PC-9 (cell line): ENCODE measurements at regions not wholly inside any gene's neighbourhood (a gene's known extent, or its start where the extent isn't known, plus 50 kb on each side); places are given as distances from the start of the nearest gene placed in this dataset.

Experiments
- BruUV-seq: library from RNA; stranded (reverse); fragments of 400-500 nt; replicated peaks from 2 replicates; lab custom pipeline; 2021; lab: Mats Ljungman, UMichigan
- CTCF ChIA-PET: fragments of 300-600 bp; sonication (Branson Sonifier 250); formaldehyde crosslinking; loops from one replicate; lab custom pipeline; 2022; ENCODE audit warnings: antibody characterized with exemption; lab: Charles Lee
- POLR2A ChIA-PET: fragments of 300-600 bp; sonication (Branson Sonifier 250); formaldehyde crosslinking; loops from one replicate; lab custom pipeline; 2022; ENCODE audit warnings: antibody characterized with exemption; ENCODE audit not compliant: unreplicated experiment; lab: Charles Lee
- DNase-seq, 2 experiments: peaks; one replicate each; pipeline versions ENCODE4 v3.0.0 to v3.0.0-alpha.2; 2015 to 2022; ENCODE audit warnings: mixed read lengths in 1 of 2
- H2AFZ ChIP-seq: fragments of 200-600 bp; sonication (generic); 2 replicates; pipeline ENCODE4 v1.8.1; 2017; ENCODE audit warnings: antibody characterized with exemption
- H3F3A ChIP-seq: fragments of 200-600 bp; sonication (generic); 2 replicates; pipeline ENCODE4 v1.8.1; 2017; ENCODE audit warnings: antibody characterized with exemption, mild to moderate bottlenecking, low read depth; ENCODE audit not compliant: insufficient read depth
- H3K27ac ChIP-seq: fragments of 200-600 bp; sonication (generic); 2 replicates; pipeline ENCODE4 v1.6.1; 2016; ENCODE audit warnings: mixed run types
- H3K27me3 ChIP-seq: fragments of 200-600 bp; sonication (generic); 2 replicates; pipeline ENCODE4 v1.6.1; 2016; ENCODE audit warnings: low read depth, mixed run types; ENCODE audit not compliant: insufficient read depth
- H3K36me3 ChIP-seq: fragments of 200-600 bp; sonication (generic); 2 replicates; pipeline ENCODE4 v1.6.1; 2016; ENCODE audit warnings: low read depth, mixed run types
- H3K4me1 ChIP-seq: fragments of 200-600 bp; sonication (generic); replicated peaks from 2 replicates; pipeline ENCODE4 v1.6.1; 2016; ENCODE audit warnings: mixed run types; ENCODE audit not compliant: insufficient read depth
- H3K4me2 ChIP-seq: fragments of 200-600 bp; sonication (generic); 2 replicates; pipeline ENCODE4 v1.6.1; 2017; ENCODE audit warnings: mixed run types
- H3K4me3 ChIP-seq: fragments of 200-600 bp; sonication (generic); 2 replicates; pipeline ENCODE4 v1.6.1; 2016; ENCODE audit warnings: mixed run types
- H3K79me2 ChIP-seq: fragments of 200-600 bp; sonication (generic); 2 replicates; pipeline ENCODE4 v1.6.1; 2017; ENCODE audit warnings: low read depth, mixed run types
- H3K9me2 ChIP-seq: fragments of 200-600 bp; sonication (generic); 2 replicates; pipeline ENCODE4 v1.8.1; 2017; ENCODE audit warnings: mild to moderate bottlenecking; ENCODE audit not compliant: insufficient read depth
- H3K9me3 ChIP-seq: fragments of 200-600 bp; sonication (generic); 2 replicates; pipeline ENCODE4 v1.8.1; 2016; ENCODE audit warnings: low read depth; ENCODE audit not compliant: insufficient read depth
- H4K20me1 ChIP-seq: fragments of 200-600 bp; sonication (generic); 2 replicates; pipeline ENCODE4 v1.8.1; 2017; ENCODE audit not compliant: insufficient read depth
- CTCF ChIP-seq: fragments of 200-600 bp; sonication (generic); conservative IDR thresholded peaks from 2 replicates; pipeline ENCODE4 v1.6.1; 2017; ENCODE audit warnings: mixed run types, antibody characterized with exemption, mild to moderate bottlenecking, moderate library complexity
- EZH2 ChIP-seq: fragments of 200-600 bp; sonication (generic); IDR thresholded peaks from 2 replicates; pipeline ENCODE4 v1.8.0; 2017; ENCODE audit warnings: antibody characterized with exemption, low read depth
- intact Hi-C: fragments of 100-400 bp; cut with micrococcal nuclease; formaldehyde crosslinking; loops from one replicate; pipeline ENCODE4 v1.10.0; 2022; ENCODE audit not compliant: unreplicated experiment

- H3K4me1 ChIP-seq = no peaks in the 10 kb centered on the region
- POLR2A ChIA-PET = interaction anchor here (0.5 to 0.6 kb wide), 2 partner anchors 178 to 1457 kb away, joined by 4 to 10 read pairs; no protein-coding TSS in a partner anchor
- BruUV-seq = no TSS peak
- H3K27me3 ChIP-seq = no peaks in the 10 kb centered on the region
- H3K9me3 ChIP-seq = no peaks in the 10 kb centered on the region
- H3K27ac ChIP-seq = no peak overlapping the region
- H3K4me2 ChIP-seq = no peak overlapping the region
- no peak for TF ChIP-seq EZH2
- TF ChIP-seq CTCF = no peak
- no peaks in the 10 kb centered on the region for H3K9me2 ChIP-seq
- CTCF ChIA-PET = no interaction called here
- DNase-seq = peak in 1 of 2 experiments; percentile 33
- intact Hi-C loops = no loop called here
- H3F3A ChIP-seq = no peaks in the 10 kb centered on the region
- no peaks in the 10 kb centered on the region for H3K79me2 ChIP-seq
- no peaks in the 10 kb centered on the region for H3K36me3 ChIP-seq
- no peak overlapping the region for H2AFZ ChIP-seq
- no peaks in the 10 kb centered on the region for H4K20me1 ChIP-seq
- H3K4me3 ChIP-seq = no peak overlapping the region
These were observed 313.7 kb upstream of the COL8A1 start for GRCh38 chr3:99324636-99325203.

GRCh38 chr3:99323940-99324339 lies 314.5 kb upstream of the COL8A1 start:
- TF ChIP-seq EZH2 (no peak), CTCF (no peak)
- Histone ChIP-seq H3K36me3 (no peaks in the 10 kb centered on the region), H3K9me3 (no peaks in the 10 kb centered on the region), H3F3A (no peaks in the 10 kb centered on the region), H2AFZ (no peak overlapping the region), H4K20me1 (no peaks in the 10 kb centered on the region), H3K4me3 (no peak overlapping the region), H3K4me2 (no peak overlapping the region), H3K27ac (no peak overlapping the region), H3K27me3 (no peaks in the 10 kb centered on the region), H3K9me2 (no peaks in the 10 kb centered on the region), H3K79me2 (no peaks in the 10 kb centered on the region), H3K4me1 (no peaks in the 10 kb centered on the region)
- POLR2A ChIA-PET = no interaction called here
- CTCF ChIA-PET = no interaction called here
- intact Hi-C loops = no loop called here
- no TSS peak for BruUV-seq
- DNase-seq = no peak

- Histone ChIP-seq H3K9me3 (no peaks in the 10 kb centered on the region), H3F3A (no peaks in the 10 kb centered on the region), H3K36me3 (no peaks in the 10 kb centered on the region), H3K27me3 (no peaks in the 10 kb centered on the region), H3K4me2 (no peak overlapping the region), H4K20me1 (no peaks in the 10 kb centered on the region), H3K79me2 (no peaks in the 10 kb centered on the region), H3K4me1 (no peaks in the 10 kb centered on the region), H2AFZ (no peak overlapping the region), H3K9me2 (no peaks in the 10 kb centered on the region), H3K27ac (no peak overlapping the region), H3K4me3 (no peak overlapping the region)
- ChIA-PET POLR2A (no interaction called here), CTCF (no interaction called here)
- DNase-seq = no peak
- BruUV-seq = no TSS peak
- intact Hi-C loops = no loop called here
- TF ChIP-seq EZH2 (no peak), CTCF (no peak)
These were observed 315.8 kb upstream of the COL8A1 start for GRCh38 chr3:99322551-99322950.
